Stimulated activated CD4-positive, alpha-beta T cell treated with anti-CD3 and anti-CD28 coated beads, TNF-alpha, amount 100 ng/mL, for 4 hours (primary cell): ENCODE measurements at regions not wholly inside any gene's neighbourhood (a gene's known extent, or its start where the extent isn't known, plus 50 kb on each side); places are given as distances from the start of the nearest gene placed in this dataset.
A peak's percentile ranks its signal among the peaks of the same experiment; 100 is the strongest.
"Not testable (repeated sequence)": the region's sequence is repeated elsewhere in the genome, so short reads cannot be mapped to it uniquely, and the experiment has no call there.

Experiments
- DNase-seq, 3 experiments: peaks; one replicate each; pipeline ENCODE4 v3.0.0-alpha.2; 2020; ENCODE audit warnings: low read depth in 3 of 3

DNA sequence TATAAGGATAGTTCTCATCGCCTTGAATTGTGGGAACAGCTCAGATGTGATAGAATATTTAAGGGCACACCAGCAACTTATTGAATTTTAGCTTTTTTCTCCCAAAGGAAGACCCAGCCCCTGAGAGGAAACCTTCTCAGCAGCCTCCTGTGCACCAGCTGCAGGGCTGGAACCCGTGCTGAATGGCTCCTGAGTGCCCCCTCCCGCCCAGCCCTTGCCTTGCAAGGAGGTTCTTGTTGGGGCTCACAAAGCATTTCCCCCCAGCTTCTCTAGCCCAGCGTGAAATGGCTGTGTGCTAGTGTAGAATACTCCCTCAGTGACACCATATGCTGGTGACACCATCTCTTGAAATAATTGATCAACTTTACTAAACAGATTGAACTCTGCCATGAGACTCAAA, 1227.4 kb downstream of the TMEM121 start:
- not testable (repeated sequence) for DNase-seq

DNA sequence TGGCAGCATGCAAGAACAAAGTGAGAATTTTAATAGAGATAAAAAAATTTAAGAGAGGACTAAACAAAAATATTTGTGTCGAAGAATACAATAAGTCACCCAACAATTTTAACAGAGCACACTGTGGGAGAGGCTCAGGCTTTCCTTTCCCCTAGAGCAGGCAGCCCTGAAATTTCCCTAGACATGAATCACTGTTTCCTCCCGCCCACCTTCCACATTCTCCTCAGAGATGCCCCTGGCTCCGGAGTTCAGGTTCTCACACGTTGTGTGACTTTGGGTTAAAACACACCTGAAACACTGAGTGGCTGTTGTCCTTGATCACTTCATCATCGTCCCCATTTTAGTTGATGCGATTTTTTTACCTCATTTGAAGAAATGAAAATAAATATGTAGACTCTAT, 1231.1 kb downstream of the TMEM121 start:
- not testable (repeated sequence) for DNase-seq

DNA sequence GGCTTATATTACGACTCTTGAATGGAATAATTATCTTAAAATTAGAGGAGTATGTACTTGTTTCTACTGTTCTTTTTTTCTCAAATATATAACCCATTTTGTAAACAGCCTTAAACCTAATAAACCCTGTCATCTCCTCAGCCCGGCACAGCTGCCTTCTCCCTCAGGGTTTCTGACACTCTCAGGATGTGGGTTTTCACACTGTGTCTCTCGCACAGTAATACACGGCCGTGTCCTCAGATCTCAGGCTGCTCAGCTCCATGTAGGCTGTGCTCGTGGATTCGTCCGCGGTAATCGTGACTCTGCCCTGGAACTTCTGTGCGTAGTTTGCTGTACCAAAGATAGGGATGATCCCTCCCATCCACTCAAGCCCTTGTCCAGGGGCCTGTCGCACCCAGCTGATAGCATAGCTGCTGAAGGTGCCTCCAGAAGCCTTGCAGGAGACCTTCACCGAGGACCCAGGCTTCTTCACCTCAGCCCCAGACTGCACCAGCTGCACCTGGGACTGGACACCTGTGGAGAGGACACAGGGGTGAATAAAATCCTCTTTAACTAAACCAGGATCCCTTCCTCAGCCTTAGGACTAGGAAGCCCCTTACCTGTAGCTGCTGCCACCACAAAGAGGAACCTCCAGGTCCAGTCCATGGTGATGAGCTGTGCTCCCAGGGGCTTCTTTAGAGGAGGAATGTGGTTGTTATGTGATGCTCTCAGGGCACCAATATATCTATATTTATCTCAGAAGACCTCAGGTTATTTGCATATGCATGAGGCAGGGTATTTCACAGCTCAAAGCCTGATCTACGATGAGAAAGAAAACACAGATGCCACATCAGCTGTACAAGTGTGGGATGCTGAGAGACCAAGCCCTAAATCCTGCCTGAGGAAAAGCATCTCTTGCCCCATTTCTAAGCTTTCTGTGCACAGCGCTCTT, 1235.8 kb downstream of the TMEM121 start:
- not testable (repeated sequence) for DNase-seq

DNA sequence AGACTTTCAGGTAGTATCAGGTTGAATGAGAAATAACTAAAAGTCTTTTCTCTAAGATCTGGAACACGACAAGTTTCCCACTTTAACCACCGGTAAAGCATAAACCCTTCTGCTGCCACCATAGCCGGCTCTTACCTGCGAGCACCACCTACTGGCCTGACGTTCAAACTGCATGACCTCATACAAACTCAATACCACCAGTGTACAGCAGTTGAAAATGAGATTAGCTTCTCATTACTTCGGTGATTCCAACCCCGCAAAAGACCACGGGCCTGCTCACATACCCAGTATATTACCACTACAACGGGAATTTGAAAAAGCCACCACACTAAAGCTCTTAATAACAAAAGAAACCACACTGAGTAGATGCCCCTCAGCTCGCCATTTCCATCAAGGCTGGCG, 1238.6 kb downstream of the TMEM121 start:
- not testable (repeated sequence) for DNase-seq

DNA sequence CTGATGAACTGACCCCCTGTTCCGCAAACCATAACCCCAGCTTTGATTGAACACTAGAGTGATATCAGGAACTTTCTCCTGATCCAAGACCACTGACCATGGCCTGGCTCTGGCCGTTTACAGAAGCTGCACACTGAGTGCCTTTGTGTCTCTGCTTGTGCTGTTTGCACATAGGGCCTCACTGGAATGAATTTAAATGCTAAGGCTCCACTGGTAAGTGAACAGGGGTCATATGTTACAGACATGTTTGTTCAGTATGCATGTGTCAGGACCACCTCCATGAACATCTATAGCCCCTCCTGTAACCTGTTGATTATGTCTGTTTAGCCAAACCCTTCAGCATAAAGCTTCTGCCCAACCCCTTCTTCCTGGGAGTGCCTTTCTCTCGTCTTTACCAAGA, 1239.8 kb downstream of the TMEM121 start:
- DNase-seq, result no peak

DNA sequence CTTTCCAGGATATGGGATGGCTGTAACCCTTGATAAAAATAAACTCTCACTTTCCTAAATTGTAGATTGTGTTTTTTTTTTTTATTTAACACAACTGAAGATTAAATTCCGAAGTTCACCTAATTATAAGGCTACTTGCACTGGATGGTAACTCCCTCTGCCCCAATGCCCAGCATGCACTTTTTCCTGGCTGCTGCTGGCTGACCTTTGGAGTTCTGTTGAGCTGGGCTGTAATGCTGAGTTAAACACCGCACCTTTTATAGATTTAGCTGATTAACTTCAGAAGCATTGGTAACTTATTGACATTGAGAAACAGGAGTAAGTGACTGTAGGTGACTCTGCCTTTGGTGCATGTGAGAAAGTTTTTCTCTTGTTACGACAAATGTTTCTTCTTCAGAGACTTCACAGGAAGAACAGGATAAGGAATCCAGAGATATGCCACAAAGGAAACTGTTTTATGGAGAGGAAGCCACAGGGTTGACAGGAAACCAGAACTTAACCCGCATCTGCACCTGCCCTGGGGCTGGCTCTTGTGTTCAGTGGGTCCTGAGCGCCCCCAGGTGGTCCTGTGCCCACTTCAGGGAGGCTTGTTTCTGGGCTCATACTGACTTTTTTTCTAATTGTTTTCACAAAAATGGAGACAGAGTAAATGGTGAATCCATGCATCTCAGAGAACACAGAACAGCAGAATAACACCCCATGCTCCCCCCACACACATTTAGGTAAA, 1240.3 kb downstream of the TMEM121 start:
- DNase-seq, result peak; percentile 19 to 40 (median 34)

DNA sequence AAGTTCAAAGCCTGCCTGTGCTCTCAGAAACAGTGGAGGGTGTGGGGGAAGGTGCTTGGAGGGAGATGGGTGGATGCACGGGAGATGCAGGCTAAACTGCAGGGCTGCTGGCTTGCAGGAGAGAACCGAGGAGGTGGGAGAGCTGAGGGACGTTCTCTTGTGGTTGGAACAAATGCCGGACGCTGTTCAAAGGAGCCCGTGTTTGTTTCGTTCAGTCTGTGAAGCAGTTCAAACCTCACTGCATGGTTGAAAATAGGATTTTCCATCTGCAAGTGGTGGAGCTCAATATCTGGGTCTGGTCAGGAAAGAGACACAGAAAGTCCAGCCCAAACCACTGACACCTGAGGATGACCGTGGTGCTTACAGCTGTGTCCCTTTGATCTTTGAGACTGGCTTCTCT, 1241.8 kb downstream of the TMEM121 start:
- not testable (repeated sequence) for DNase-seq

DNA sequence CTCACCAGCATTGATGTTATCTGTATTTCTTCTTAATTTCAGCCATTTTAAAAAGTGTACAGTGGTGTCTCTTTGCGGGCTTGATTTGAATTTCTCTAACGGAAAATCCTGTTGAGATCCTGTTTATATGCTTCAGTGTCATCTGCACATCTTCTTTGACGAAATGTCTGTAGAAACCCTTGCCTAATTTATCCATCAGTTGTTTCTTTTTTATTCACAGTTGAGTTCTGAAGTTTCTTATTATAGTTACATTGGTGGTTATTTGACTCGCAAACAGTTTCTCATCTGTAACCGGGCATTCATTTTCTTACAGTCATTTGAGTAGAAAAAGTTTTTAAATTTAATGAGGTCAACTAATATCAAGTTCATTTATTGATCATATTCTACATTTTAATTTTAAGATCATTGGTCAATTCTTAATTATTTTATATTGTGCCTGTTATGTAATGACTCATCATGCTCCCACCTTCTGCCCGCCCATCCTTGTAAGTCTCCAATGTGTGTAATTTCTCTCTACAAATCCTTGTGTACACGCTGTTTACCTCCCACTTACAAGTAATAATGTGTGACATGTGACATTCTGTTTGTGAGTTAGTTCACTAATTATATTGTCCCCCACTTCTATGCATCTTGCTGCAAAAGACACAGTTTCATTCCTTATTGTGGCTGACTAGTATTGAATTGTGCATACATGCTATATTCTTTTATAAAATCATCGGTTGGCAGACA, 1242.8 kb downstream of the TMEM121 start:
- DNase-seq, result not testable (repeated sequence)

DNA sequence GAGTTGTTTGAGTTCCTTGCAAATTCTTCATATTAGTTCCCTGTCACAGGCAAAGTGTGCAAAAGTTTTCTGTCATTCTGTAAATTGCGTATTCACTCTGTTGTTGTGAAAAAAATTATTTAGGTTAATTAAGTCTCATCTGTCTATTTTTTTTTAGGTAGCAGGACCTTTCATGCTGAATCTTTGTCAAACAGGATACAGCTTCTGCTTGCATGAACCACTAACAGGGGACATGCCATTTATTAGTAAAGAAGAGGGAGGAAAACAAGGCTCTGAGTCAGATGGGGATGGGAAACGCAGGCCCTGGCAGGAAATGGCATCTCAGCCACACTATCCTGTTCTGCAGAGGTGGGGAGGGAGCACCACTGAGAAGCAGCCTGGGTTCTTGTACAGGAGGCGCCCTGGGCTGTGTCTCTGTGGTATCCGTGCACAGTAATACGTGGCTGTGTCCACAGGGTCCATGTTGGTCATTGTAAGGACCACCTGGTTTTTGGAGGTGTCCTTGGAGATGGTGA, 1243.8 kb downstream of the TMEM121 start:
- not testable (repeated sequence) for DNase-seq

DNA sequence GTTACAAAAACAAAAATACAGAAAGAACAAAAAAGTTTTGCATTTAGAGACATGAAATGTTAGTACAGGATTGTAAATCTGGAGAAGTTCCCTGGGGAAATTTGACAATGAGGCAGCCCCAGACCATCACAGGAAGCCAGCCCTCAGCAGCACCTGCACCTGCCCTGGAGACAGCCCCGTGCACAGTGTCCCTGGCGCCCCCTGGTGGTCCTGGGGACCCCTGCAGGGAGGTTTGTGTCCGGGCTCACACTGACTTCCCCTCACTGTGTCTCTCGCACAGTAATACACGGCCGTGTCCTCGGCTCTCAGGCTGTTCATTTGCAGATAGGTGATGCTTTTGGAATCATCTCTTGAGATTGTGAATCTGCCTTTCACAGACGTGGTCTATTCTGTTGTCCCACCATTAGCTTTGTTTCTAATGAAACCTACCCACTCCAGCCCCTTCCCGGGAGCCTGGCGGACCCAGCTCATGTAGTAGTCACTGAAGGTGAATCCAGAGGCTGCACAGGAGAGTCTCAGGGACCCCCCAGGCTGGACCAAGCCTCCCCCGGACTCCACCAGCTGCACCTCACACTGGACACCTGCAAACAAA, 1248.6 kb downstream of the TMEM121 start:
- peak; percentile 63 to 71 (median 70) for DNase-seq

DNA sequence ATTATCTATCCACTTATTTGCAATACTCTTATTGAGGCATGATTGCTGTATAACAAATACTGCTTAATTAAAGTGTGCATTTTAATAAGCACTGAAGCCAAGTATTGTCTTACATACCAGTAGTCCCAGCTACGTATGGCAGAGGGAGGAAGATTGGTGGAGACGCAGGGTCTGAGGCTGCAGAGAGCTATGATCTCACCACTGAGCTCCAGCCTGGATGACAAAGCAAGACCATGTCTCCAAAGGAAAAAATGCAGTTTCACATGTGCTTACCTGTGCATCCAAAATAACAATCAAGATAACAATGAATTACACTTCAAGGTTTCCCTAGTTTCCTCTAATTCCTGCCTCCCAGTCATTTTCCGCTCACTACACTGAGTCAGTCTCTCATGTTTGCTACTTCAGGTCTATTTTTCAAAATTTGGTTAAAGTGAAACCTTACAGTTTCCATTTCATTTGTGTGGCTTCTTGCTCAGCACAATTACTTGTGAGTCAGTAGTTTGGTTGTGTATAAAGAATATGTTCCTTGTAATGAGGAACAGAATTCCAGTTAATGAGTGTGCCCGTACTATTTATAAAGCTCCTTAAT, 1250.1 kb downstream of the TMEM121 start:
- DNase-seq, result no peak

DNA sequence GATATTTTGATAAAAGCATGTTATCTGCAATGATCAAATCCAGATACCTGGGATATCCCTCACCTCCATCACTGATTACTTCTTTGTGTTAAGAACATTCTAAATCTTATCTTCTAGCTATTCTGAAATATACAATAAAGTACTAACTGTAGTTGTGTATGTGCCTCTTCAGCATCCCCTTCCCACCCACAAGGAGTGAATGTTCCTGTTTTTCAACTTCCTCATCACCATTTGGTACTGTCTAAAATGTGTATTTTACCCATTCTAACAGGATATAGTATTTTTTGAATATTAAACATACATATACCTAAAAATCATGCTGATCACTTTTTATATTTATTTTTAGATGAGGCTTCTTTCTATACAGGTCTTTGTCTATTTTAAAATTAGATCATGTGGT, 1252.6 kb downstream of the TMEM121 start:
- DNase-seq, result no peak

DNA sequence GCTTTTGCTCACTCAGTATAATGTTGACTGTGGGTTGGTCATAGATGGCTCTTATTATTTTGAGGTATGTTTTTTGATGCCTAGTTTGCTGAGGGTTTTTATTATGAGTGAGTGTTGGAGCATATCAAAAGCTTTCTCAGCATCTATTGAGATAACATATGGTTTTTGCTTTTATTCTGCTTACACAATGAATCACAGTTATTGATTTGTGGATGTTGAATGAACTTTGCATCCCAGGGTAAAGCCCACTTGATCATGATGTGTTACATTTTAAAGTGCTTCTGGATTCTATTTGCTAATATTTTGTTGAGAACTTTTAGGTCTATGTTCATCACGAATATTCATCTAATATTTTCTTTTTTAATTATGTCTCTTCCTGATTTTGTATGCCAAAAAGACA, 1260.3 kb downstream of the TMEM121 start:
- no peak for DNase-seq

DNA sequence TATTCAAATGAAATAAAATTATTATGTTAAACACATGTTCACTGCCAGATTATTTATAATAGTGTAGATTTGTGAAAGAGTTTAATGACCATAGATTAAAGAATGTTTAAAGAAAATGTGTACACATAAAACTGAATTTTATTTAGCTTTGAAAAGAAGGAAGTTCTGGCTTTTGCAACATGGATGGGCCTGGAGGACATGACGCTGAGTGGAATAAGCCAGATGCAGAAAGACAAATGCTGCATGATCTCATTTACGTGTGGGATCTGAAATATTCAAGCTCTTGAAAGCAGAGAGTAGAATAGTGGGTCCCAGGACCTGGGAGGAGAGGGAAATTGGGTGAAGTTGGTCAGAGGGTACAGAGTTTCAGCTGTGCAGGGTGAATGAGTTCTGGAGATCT, 1261.2 kb downstream of the TMEM121 start:
- DNase-seq, result no peak

DNA sequence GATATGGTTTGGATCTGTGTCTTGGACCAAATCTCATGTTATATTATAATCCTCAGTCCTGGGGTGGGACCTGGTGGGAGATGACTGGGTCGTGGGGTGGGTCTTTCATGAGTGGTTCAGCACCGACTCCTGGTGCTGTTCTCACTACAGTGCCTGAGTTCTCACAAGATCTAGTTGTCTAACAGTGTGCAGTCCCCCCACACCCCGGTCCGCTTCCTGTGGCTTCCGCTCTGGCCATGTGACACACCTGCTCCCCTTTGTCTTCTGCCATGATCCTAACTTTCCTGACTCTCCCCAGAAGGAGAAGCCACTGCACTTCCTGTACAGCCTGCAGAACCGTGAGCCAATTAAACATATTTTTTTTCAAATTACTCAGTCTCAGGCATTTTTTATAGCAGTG, 1262.2 kb downstream of the TMEM121 start:
- DNase-seq, result no peak

DNA sequence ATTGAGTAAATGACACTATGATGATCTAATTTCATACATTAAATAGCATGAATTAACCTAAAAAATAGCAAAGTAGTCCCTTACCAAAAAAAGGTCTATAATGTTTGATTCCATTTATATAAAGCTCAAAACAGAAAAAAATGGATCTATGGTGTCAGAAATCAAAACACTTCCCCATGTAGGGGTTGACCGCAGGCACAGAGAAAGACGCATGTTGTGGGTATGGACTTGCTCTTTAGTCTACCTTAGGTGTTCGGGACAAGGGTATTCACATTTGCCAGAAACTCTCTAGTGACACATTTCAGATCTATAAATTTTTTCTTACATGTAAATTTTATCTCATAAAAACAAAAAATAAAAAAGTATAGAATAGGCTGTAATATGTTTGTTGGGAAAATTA, 1262.9 kb downstream of the TMEM121 start:
- no peak for DNase-seq

DNA sequence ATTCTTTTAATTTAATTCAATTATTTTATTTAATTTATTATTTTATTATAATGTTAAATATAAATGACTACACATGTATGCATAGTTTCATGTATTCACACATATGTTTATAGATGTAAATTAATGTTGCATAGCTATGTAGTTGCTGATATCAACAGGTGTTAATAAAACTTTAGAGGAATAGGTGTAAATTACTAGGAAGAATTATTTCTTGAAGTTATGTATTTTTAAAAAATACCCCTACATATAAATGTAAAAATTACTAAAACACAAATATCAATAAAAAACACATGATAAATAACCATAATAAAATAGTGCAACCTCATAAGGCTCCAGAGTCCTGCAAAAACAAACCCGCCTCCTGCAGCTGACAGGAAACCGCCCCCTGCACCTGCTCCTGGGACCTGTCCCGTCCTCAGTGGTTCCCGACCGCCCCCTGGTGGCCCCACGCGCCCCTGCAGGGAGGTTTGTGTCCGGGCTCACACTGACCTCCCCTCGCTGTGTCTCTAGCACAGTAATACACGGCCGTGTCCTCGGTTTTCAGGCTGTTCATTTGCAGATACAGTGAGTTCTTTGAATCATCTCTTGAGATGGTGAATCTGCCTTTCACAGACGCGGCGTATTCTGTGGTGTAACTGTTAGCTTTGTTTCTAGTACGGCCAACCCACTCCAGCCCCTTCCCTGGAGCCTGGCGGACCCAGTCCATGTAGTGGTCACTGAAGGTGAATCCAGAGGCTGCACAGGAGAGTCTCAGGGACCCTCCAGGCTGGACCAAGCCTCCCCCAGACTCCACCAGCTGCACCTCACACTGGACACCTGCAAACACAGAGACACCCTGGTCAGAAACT, 1264.0 kb downstream of the TMEM121 start:
- DNase-seq, result peak; percentile 42 to 59 (median 56)

DNA sequence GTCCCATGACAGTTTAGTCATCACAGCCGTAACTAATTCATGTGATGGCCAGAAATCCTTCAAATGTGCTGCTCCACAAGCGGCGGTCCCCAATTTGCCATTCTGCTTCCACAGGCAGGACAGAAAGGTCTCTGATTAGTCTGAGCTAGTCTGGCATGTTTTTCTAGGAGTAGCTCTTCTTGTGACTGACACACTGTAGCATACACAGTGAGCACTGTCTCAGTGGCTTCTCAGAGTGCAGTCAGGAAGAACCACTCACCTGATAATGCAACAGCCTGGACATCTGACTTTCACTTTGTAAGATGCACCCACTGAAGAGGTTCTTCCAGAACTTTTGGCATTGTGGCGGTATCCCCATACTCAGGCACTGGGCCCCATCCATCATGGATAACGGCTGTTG, 1266.2 kb downstream of the TMEM121 start:
- DNase-seq, result no peak

DNA sequence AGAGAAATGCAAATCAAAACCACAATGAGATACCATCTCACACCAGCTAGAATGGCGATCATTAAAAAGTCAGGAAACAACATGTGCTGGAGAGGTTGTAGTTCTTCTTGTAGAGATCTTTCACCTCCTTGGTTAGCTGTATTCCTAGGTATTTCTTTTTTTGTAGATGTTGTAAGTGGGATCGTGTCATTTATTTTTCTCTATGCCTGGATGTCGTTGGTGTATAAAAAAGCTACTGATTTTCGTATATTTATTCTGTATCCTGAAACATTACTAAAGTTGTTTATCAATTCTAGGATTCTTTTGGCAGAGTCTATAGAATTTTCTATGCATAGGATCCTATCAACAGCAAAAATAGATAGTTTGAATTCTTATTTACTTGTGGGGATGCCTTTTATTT, 1271.8 kb downstream of the TMEM121 start:
- not testable (repeated sequence) for DNase-seq
